SU-DHL-6 (cell line): ENCODE measurements at regions not wholly inside any gene's neighbourhood (a gene's known extent, or its start where the extent isn't known, plus 50 kb on each side); places are given as distances from the start of the nearest gene placed in this dataset.

ENCODE experiments used
- H2AFZ ChIP-seq: fragments of 200-600 bp; sonication (generic); 2 replicates; pipeline ENCODE4 v1.6.1; 2014; ENCODE audit warnings: low read depth, mild to moderate bottlenecking, moderate library complexity, mixed read lengths, antibody characterized with exemption, low read length; ENCODE audit not compliant: severe bottlenecking
- H3F3A ChIP-seq: fragments of 200-600 bp; shearing (Covaris generic); 2 replicates; pipeline ENCODE4 v1.6.0; 2016; ENCODE audit warnings: antibody characterized with exemption, mild to moderate bottlenecking; ENCODE audit not compliant: insufficient read depth
- H3K27ac ChIP-seq: fragments of 200-600 bp; sonication (generic); 2 replicates; pipeline ENCODE4 v1.5.1; 2016; ENCODE audit warnings: low read depth, mild to moderate bottlenecking, low read length, moderate library complexity, mixed read lengths
- H3K27me3 ChIP-seq: fragments of 200-600 bp; sonication (generic), shearing (Covaris generic); 2 replicates; pipeline ENCODE4 v1.6.0; 2014; ENCODE audit warnings: mild to moderate bottlenecking, low read length
- H3K36me3 ChIP-seq: fragments of 200-600 bp; sonication (generic); 2 replicates; pipeline ENCODE4 v1.6.1; 2014; ENCODE audit warnings: mild to moderate bottlenecking, low read length, mixed read lengths
- H3K4me2 ChIP-seq: fragments of 300-600, 200-600 bp; shearing (Covaris generic), sonication (generic); 2 replicates; pipeline ENCODE4 v1.6.0; 2014; ENCODE audit warnings: low read length, low read depth, mild to moderate bottlenecking; ENCODE audit not compliant: poor library complexity, severe bottlenecking
- H3K4me3 ChIP-seq: fragments of 200-600 bp; sonication (generic); 2 replicates; pipeline ENCODE4 v1.5.1; 2014; ENCODE audit warnings: antibody characterized with exemption, low read length, mild to moderate bottlenecking, mixed read lengths; ENCODE audit not compliant: insufficient read depth, poor library complexity, severe bottlenecking
- H3K79me2 ChIP-seq: fragments of 200-600 bp; sonication (generic); 2 replicates; pipeline ENCODE4 v1.6.1; 2014; ENCODE audit warnings: mild to moderate bottlenecking, low read length, moderate library complexity; ENCODE audit not compliant: insufficient read depth
- H3K9ac ChIP-seq: fragments of 200-600 bp; sonication (generic); 2 replicates; pipeline ENCODE4 v1.7.0; 2014; ENCODE audit warnings: mild to moderate bottlenecking, low read length
- H3K9me2 ChIP-seq: fragments of 200-600 bp; sonication (generic); replicated peaks from 2 replicates; pipeline ENCODE4 v1.6.1; 2014; ENCODE audit warnings: low read length; ENCODE audit not compliant: insufficient read depth
- H3K9me3 ChIP-seq: fragments of 200-600 bp; sonication (generic); 2 replicates; pipeline ENCODE4 v1.6.1; 2014; ENCODE audit warnings: low read length, mixed read lengths; ENCODE audit not compliant: insufficient read depth
- H4K20me1 ChIP-seq: fragments of 200-600 bp; sonication (generic); 2 replicates; pipeline ENCODE4 v1.6.1; 2014; ENCODE audit warnings: low read depth, mild to moderate bottlenecking, antibody characterized with exemption, low read length, moderate library complexity, mixed read lengths
- EZH2phosphoT487 ChIP-seq: fragments of 200-600 bp; sonication (generic), shearing (Covaris generic); conservative IDR thresholded peaks from 2 replicates; pipeline ENCODE4 v1.6.1; 2018; ENCODE audit warnings: mild to moderate bottlenecking, antibody characterized with exemption, low read length, moderate library complexity, mixed read lengths
- TF ChIP-seq, protein P1 (sequence below): fragments of 200-600 bp; sonication (generic); IDR thresholded peaks from one replicate; pipeline ENCODE4 v1.5.1; 2017; ENCODE audit warnings: antibody characterized with exemption, mild to moderate bottlenecking, low read length, moderate library complexity; ENCODE audit not compliant: insufficient read depth, poor library complexity, severe bottlenecking

DNA sequence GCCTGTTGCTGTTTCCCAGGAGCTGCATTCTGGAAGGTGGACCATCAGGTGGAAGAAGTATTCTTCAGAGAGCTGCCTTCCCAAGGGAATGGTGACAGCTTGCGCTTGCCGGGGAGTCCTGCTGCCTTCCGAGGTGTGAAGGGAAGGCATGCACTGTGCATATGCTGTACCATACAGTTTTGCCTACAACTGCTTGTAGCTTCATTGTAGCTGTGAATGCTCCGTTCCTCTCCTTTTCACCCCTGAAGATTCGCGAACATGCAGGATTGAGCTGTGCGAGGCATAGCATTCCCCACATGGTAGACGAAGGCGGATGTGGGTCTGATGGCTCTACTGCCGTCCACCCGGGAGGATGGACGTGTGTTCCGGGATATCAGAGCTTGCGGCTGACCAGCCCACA, 243.2 kb upstream of the TSHZ3 start:
- Histone ChIP-seq H3K27me3 (no peaks in the 10 kb centered on the region), H3F3A (no peaks in the 10 kb centered on the region), H3K9ac (no peak overlapping the region), H3K4me2 (no peak overlapping the region), H3K4me3 (no peak overlapping the region), H3K36me3 (no peaks in the 10 kb centered on the region), H3K27ac (no peak overlapping the region), H3K9me2 (no peaks in the 10 kb centered on the region), H4K20me1 (no peaks in the 10 kb centered on the region), H3K9me3 (no peaks in the 10 kb centered on the region), H2AFZ (no peak overlapping the region), H3K79me2 (no peaks in the 10 kb centered on the region)
- TF ChIP-seq, protein P1, sequence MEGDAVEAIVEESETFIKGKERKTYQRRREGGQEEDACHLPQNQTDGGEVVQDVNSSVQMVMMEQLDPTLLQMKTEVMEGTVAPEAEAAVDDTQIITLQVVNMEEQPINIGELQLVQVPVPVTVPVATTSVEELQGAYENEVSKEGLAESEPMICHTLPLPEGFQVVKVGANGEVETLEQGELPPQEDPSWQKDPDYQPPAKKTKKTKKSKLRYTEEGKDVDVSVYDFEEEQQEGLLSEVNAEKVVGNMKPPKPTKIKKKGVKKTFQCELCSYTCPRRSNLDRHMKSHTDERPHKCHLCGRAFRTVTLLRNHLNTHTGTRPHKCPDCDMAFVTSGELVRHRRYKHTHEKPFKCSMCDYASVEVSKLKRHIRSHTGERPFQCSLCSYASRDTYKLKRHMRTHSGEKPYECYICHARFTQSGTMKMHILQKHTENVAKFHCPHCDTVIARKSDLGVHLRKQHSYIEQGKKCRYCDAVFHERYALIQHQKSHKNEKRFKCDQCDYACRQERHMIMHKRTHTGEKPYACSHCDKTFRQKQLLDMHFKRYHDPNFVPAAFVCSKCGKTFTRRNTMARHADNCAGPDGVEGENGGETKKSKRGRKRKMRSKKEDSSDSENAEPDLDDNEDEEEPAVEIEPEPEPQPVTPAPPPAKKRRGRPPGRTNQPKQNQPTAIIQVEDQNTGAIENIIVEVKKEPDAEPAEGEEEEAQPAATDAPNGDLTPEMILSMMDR = no peak
- TF ChIP-seq EZH2phosphoT487 = no peak

DNA sequence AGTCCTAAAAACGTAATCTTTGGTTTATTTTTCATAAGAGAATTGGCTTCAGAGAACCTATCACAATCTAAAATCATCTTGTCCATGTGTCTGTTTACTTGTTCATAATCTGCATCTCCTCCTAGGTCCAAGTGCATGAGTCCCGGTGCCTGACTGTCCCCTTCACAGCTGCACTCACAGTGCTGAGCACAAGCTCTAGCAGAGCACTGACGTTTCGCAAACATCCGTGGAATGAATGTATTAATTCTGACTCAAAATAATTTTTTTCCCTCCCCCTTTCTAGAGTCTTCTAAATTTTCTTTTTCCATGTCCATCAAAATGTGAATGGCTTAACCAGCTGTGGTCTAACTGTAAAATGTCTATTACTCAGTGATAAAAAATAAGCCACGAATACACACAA, 245.5 kb upstream of the TSHZ3 start:
- no peak overlapping the region for H2AFZ ChIP-seq
- H3K4me2 ChIP-seq = no peak overlapping the region
- no peaks in the 10 kb centered on the region for H3F3A ChIP-seq

DNA sequence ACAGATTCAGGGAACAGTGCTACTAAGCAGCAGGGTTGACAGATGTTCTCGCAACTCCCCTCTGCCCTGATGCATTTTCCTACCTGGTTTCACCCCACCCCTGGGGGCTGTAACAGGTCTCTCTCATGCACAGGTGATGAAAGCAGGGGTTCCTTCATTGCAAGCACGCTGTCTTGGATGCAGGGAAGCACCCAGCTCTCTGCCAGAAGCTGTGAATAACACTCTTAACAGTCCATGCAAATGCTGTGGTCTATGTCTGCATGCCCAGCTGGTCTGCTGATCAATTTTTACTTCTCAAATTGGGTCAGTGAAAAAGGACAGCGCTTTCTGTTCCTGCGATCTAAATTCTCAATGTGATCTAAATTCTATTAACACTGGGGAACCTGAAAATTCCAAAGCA, 246.3 kb upstream of the TSHZ3 start:
- no peak overlapping the region for H3K27ac ChIP-seq
- H3K4me2 ChIP-seq = no peak overlapping the region
- no peak overlapping the region for H2AFZ ChIP-seq
- TF ChIP-seq, protein P1 = no peak
- no peak for TF ChIP-seq EZH2phosphoT487
- H3K4me3 ChIP-seq = no peak overlapping the region
- H3K27me3 ChIP-seq = no peaks in the 10 kb centered on the region
- no peaks in the 10 kb centered on the region for H3K9me3 ChIP-seq
- H3K9ac ChIP-seq = no peak overlapping the region
- H3K36me3 ChIP-seq = no peaks in the 10 kb centered on the region
- H3K79me2 ChIP-seq = no peaks in the 10 kb centered on the region
- H3K9me2 ChIP-seq = no peaks in the 10 kb centered on the region
- H4K20me1 ChIP-seq = no peaks in the 10 kb centered on the region
- no peaks in the 10 kb centered on the region for H3F3A ChIP-seq

More for the DNA sequence above, 245.5 kb upstream of the TSHZ3 start:
- no peak for TF ChIP-seq EZH2phosphoT487
- TF ChIP-seq, protein P1 = no peak
- no peaks in the 10 kb centered on the region for H3K79me2 ChIP-seq
- no peak overlapping the region for H3K27ac ChIP-seq
- no peaks in the 10 kb centered on the region for H3K9me3 ChIP-seq
- no peaks in the 10 kb centered on the region for H3K9me2 ChIP-seq
- H4K20me1 ChIP-seq = no peaks in the 10 kb centered on the region
- no peaks in the 10 kb centered on the region for H3K27me3 ChIP-seq
- H3K36me3 ChIP-seq = no peaks in the 10 kb centered on the region
- no peak overlapping the region for H3K4me3 ChIP-seq
- no peak overlapping the region for H3K9ac ChIP-seq
